GM10248 (cell line): ENCODE measurements at regions not wholly inside any gene's neighbourhood (a gene's known extent, or its start where the extent isn't known, plus 50 kb on each side); places are given as distances from the start of the nearest gene placed in this dataset.

ENCODE experiments used
- CTCF ChIA-PET: fragments of 300-600 bp; sonication (Branson Sonifier 250); formaldehyde crosslinking; extraction: SDS; loops from one replicate; lab custom pipeline; 2021; ENCODE audit warnings: antibody characterized with exemption; lab: Yijun Ruan, JAX
- POLR2A ChIA-PET: fragments of 350-650 bp; sonication (Branson Sonifier 250); formaldehyde crosslinking; extraction: SDS; loops from one replicate; lab custom pipeline; 2020; ENCODE audit warnings: antibody characterized with exemption; lab: Yijun Ruan, JAX
- DNase-seq: peaks from one replicate; pipeline ENCODE4 v3.0.0; 2012; ENCODE audit errors: extremely low spot score
- TF ChIP-seq, protein P1 (sequence below): IDR thresholded peaks from 2 replicates; pipeline ENCODE4 v1.5.1; 2012; ENCODE audit warnings: mild to moderate bottlenecking, low read depth; ENCODE audit errors: extremely low read depth, missing control alignments, control extremely low read depth

DNA sequence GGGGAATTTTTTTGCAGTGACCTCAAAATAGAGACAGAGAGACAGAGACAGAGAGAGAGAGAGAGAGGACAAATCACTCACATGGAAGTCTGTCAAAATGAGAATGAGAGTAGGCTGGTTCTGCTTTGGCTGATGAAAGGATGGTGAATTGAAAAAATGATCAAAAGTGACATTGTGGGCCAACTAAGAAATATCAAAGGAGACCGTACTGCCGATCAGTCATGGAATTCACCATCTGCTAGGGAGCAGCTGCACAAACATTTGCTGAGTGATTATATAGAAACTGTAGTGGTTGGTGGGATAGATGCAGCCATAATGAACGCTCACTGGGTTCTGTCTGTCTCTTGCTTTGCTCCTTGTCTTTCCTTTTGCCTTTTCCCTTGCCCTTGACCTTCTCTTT is 476.6 kb upstream of the SGCD start:
- TF ChIP-seq, protein P1, sequence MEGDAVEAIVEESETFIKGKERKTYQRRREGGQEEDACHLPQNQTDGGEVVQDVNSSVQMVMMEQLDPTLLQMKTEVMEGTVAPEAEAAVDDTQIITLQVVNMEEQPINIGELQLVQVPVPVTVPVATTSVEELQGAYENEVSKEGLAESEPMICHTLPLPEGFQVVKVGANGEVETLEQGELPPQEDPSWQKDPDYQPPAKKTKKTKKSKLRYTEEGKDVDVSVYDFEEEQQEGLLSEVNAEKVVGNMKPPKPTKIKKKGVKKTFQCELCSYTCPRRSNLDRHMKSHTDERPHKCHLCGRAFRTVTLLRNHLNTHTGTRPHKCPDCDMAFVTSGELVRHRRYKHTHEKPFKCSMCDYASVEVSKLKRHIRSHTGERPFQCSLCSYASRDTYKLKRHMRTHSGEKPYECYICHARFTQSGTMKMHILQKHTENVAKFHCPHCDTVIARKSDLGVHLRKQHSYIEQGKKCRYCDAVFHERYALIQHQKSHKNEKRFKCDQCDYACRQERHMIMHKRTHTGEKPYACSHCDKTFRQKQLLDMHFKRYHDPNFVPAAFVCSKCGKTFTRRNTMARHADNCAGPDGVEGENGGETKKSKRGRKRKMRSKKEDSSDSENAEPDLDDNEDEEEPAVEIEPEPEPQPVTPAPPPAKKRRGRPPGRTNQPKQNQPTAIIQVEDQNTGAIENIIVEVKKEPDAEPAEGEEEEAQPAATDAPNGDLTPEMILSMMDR: no peak
- POLR2A ChIA-PET: no interaction called here
- DNase-seq: no peak
- CTCF ChIA-PET: no interaction called here

DNA sequence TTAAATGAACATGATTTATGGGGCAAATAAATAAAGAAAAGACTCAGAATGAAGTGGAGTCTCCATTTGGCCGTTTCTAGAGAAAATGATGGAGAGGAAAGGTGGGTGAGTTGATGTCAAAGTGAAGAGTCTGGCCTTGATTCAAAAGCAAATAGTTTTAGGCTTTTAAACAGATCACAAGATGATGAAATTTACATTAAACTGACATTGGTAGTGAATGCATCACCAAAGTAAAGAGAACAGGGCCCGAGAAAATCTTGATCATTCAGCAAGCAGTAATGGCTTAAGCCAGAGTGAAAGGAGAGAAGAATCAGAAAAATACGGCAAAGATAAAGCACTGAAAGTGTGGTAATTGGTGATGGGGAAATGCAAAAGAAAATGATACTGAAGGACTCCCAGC is 460.0 kb upstream of the SGCD start:
- no peak for DNase-seq
- TF ChIP-seq, protein P1: no peak
- ChIA-PET CTCF (no interaction called here), POLR2A (no interaction called here)

DNA sequence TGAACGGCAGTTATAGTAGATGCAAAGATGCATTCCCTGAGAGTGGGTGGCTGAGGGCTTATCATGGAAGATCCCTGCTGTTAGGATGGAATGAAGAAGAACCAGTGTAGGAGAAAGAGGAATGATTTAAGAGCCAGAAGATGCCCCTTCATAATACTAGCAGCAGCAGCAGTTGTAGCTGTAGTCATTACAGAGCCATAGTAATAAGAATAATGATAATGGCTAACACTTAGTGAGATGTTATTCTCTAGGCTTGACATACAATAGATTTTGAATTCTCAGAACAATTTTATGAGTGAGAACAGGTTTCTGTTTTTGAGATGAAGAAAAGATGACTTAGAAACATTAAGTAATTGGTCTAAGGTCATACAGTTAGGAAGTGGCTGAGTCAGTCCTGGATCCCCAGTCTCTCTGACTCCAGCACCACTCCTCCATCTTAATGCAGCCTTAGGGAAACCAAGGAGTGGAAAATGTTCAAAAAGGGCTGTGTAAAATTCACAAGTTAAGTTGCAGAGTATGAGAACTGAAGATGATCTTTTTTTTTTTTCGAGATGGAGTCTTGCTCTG is 459.4 kb upstream of the SGCD start:
- no peak for DNase-seq
- ChIA-PET CTCF (no interaction called here), POLR2A (no interaction called here)
- TF ChIP-seq, protein P1: no peak

DNA sequence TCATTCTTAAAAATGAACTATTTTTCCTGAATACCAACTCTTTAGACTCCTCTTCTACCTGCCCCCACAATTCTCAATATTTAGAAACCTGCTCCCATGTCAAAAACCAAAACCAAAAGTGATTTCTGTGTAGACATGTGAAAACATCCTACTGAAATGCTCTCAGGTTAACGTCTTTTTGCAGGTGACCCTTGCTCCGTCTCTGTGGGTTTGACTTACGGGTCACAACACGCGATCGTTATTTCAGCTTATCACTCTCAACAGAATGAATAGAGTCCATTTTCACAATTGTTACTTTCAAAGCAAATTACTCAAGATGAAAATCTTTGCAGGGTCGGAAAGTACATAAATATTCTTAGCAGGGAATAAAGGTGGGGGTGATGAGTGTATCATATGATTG is 456.3 kb upstream of the SGCD start:
- CTCF ChIA-PET: interaction anchor here (1.4 kb wide), 1 partner anchor 50 kb away, joined by 4 read pairs; no protein-coding TSS in a partner anchor
- POLR2A ChIA-PET: no interaction called here
- no peak for DNase-seq

DNA sequence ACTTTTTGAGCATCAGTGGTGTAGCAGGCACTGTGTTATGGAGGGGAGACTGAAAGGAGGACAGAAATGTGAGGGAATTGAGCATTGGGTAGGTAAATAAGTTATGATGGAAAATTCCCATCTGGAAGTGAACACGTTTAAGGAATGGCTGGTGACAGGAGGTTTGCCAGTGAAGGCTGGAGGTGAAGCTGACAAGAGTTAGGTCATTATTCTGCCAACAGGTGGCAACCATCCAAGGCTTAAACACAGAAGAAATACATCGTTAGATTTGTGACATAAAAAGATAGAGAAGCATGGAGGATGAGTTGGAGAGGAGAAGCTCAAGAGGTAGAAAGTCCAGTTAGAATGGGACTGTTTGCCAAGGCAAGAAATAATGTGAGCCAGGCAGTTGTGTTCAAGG is 455.3 kb upstream of the SGCD start:
- ChIA-PET CTCF (interaction anchor here (0.9 to 1.4 kb wide), 2 partner anchors 17 to 51 kb away, joined by 3 to 4 read pairs; no protein-coding TSS in a partner anchor), POLR2A (no interaction called here)
- no peak for DNase-seq
- TF ChIP-seq, protein P1: no peak

More for the DNA sequence above, 456.3 kb upstream of the SGCD start:
- TF ChIP-seq, protein P1: no peak

DNA sequence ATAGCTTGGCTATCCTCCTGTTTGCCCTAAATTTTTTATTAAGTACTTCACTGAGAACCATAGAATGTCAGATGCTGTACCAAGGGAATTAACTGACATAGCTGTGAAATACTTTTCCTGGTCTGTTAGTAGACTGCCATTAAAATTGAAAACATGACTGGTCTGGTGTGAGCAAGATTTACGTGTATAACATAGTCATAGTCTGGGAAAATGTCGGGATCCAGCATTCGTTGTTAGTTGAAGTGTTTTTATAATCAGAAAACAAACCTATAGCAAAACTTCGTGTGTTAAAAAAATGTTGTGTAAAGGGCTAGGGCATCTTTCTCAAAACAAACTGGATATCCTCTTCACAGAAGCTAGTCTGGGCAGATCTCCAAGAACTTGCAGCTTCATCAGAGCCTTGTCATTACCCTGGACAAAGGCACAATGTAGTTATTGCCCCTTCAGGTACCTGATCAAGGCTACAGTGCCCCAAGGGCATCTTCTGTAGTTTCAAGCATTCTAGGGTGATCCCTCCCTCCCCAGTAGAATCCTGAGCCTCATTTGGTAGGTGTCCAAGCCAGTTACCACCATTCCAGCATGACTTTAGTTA is 454.2 kb upstream of the SGCD start:
- POLR2A ChIA-PET: no interaction called here
- CTCF ChIA-PET: interaction anchor here (0.9 kb wide), 2 partner anchors 18 to 35 kb away, joined by 3 read pairs; no protein-coding TSS in a partner anchor
- DNase-seq: no peak

More for the DNA sequence above, 454.2 kb upstream of the SGCD start:
- TF ChIP-seq, protein P1: no peak
